ENCODE measurements at regions not wholly inside any gene's neighbourhood (a gene's known extent, or its start where the extent isn't known, plus 50 kb on each side); places are given as distances from the start of the nearest gene placed in this dataset.
"Not testable (repeated sequence)": the region's sequence is repeated elsewhere in the genome, so short reads cannot be mapped to it uniquely, and the experiment has no call there.

- DNase-seq (ENCODE audit: low read depth in 2 of 2), result no peak
Measured at GRCh38 chr4:73348185-73348584, 55.9 kb upstream of the ALB start.

GRCh38 chr4:73347497-73347896, 56.6 kb upstream of the ALB start:
- no peak for DNase-seq (ENCODE audit: low read depth in 2 of 2)

GRCh38 chr4:73345399-73345975, 58.6 kb upstream of the ALB start:
- DNase-seq (ENCODE audit: low read depth in 2 of 2), result no peak

- DNase-seq (ENCODE audit: low read depth in 2 of 2), result no peak
Measured at GRCh38 chr4:73344106-73344505, 60.0 kb upstream of the ALB start.

- no peak for DNase-seq (ENCODE audit: low read depth in 2 of 2)
Measured at GRCh38 chr4:73343432-73343831, 60.7 kb upstream of the ALB start.

GRCh38 chr4:73341454-73341853, 62.6 kb upstream of the ALB start:
- DNase-seq (ENCODE audit: low read depth in 2 of 2), result peak in 1 of 2 donors; percentile 30

GRCh38 chr4:73340917-73341316, 63.2 kb upstream of the ALB start:
- no peak for DNase-seq (ENCODE audit: low read depth in 2 of 2)

- no peak for DNase-seq (ENCODE audit: low read depth in 2 of 2)
Measured at GRCh38 chr4:73335679-73336078, 68.4 kb upstream of the ALB start.

- DNase-seq (ENCODE audit: low read depth in 2 of 2), result not testable (repeated sequence)
Measured at GRCh38 chr4:73332012-73332411, 72.1 kb upstream of the ALB start.

- no peak for DNase-seq (ENCODE audit: low read depth in 2 of 2)
Measured at GRCh38 chr4:73329300-73329699, 70.7 kb upstream of the ANKRD17 start.

- not testable (repeated sequence) for DNase-seq (ENCODE audit: low read depth in 2 of 2)
Measured at GRCh38 chr4:73325776-73326175, 67.2 kb upstream of the ANKRD17 start.

GRCh38 chr4:73317092-73317491, 58.5 kb upstream of the ANKRD17 start:
- DNase-seq (ENCODE audit: low read depth in 2 of 2), result no peak

- DNase-seq (ENCODE audit: low read depth in 2 of 2), result no peak
Measured at GRCh38 chr4:73315091-73315490, 56.5 kb upstream of the ANKRD17 start.

- no peak for DNase-seq (ENCODE audit: low read depth in 2 of 2)
Measured at GRCh38 chr4:73312967-73313366, 54.4 kb upstream of the ANKRD17 start.

- peak; percentile 9 to 40 for DNase-seq (ENCODE audit: low read depth in 2 of 2)
Measured at GRCh38 chr4:73311428-73311827, 52.8 kb upstream of the ANKRD17 start.

- no peak for DNase-seq (ENCODE audit: low read depth in 2 of 2)
Measured at GRCh38 chr4:73309211-73309610, 50.6 kb upstream of the ANKRD17 start.

All from dermis microvascular lymphatic vessel endothelial cell (primary cell).